A549 (cell line): ENCODE measurements at regions not wholly inside any gene's neighbourhood (a gene's known extent, or its start where the extent isn't known, plus 50 kb on each side); places are given as distances from the start of the nearest gene placed in this dataset.

Source experiments
- ATAC-seq, 2 experiments: fragments of 200-7000 bp in 1 of 2; fragments of >200 bp in 1 of 2; cut with Nextera tagmentation in 1 of 2; cut with Tn5 transposase in 1 of 2; 3 replicates each; pipeline versions ENCODE4 v1.8.0 to v1.9.1; 2018 to 2020; ENCODE audit warnings: mild to moderate bottlenecking in 1 of 2, moderate library complexity in 1 of 2
- CTCF ChIA-PET: fragments of 300-600 bp; sonication (Branson Sonifier 250); formaldehyde crosslinking; extraction: SDS; loops from one replicate; lab custom pipeline; 2021; ENCODE audit warnings: antibody characterized with exemption, inconsistent platforms; lab: Yijun Ruan, JAX
- POLR2A ChIA-PET: fragments of 350-600 bp; formaldehyde crosslinking; extraction: SDS; loops from one replicate; lab custom pipeline; 2021; ENCODE audit warnings: antibody characterized with exemption, inconsistent platforms; lab: Yijun Ruan, JAX
- DNase-seq, 2 experiments: peaks; one replicate each; pipeline versions ENCODE4 v3.0.0 to v3.0.0-alpha.2; 2011 to 2016; ENCODE audit warnings: low read depth in 1 of 2, low spot score in 1 of 2
- FAIRE-seq: peaks from 2 replicates; lab custom pipeline; 2011; peaks lifted over from hg19 to GRCh38; lab: Jason Lieb, UNC
- H3K27ac ChIP-seq, 2 experiments: fragments of >200 bp; sonication (Bioruptor Twin); formaldehyde crosslinking; 3 replicates each; pipeline ENCODE4 v1.5.1; 2016 to 2017
- H3K4me1 ChIP-seq: fragments of >200 bp; sonication (Bioruptor Twin); formaldehyde crosslinking; 3 replicates; pipeline ENCODE4 v1.6.1; 2016
- H3K4me2 ChIP-seq: fragments of >200 bp; sonication (Bioruptor Twin); formaldehyde crosslinking; 3 replicates; pipeline ENCODE4 v1.6.1; 2016
- H3K4me3 ChIP-seq: fragments of >200 bp; sonication (Bioruptor Twin); formaldehyde crosslinking; 3 replicates; pipeline ENCODE4 v1.5.1; 2016
- H3K9me3 ChIP-seq: fragments of >200 bp; sonication (Bioruptor Twin); formaldehyde crosslinking; 3 replicates; pipeline ENCODE4 v1.6.1; 2016
- CBX2 ChIP-seq: fragments of 200-600 bp; sonication (generic); IDR thresholded peaks from 2 replicates; pipeline ENCODE4 v1.6.1; 2016; ENCODE audit warnings: low read depth, mild to moderate bottlenecking, borderline replicate concordance
- EHF ChIP-seq: fragments of 250-450 bp; sonication (Bioruptor Pico); IDR thresholded peaks from 2 replicates; pipeline ENCODE4 v1.5.0; 2020; ENCODE audit warnings: mild to moderate bottlenecking
- EHMT2 ChIP-seq: fragments of 200-600 bp; sonication (generic); IDR thresholded peaks from 2 replicates; pipeline ENCODE4 v1.6.1; 2016; ENCODE audit warnings: antibody characterized with exemption, low read depth, mild to moderate bottlenecking, moderate library complexity
- EP300 ChIP-seq, 2 experiments: fragments of >200 bp; sonication (Bioruptor Twin); formaldehyde crosslinking; IDR thresholded peaks; 2 replicates in 1 of 2; 3 replicates in 1 of 2; pipeline ENCODE4 v1.6.1; 2016 to 2017
- ESRRA ChIP-seq: fragments of 150-350 bp; IDR thresholded peaks from 2 replicates; pipeline ENCODE4 v1.6.1; 2014; ENCODE audit warnings: mild to moderate bottlenecking, low read length, borderline replicate concordance
- FOXS1 ChIP-seq: fragments of 250-450 bp; sonication (Bioruptor Pico); IDR thresholded peaks from 2 replicates; pipeline ENCODE4 v1.5.0; 2020; ENCODE audit warnings: mild to moderate bottlenecking, moderate library complexity
- HEYL ChIP-seq: fragments of 250-450 bp; sonication (Bioruptor Pico); IDR thresholded peaks from 2 replicates; pipeline ENCODE4 v1.8.0; 2021; ENCODE audit warnings: mild to moderate bottlenecking, moderate library complexity
- HOXA7 ChIP-seq: fragments of 250-450 bp; sonication (Bioruptor Pico); IDR thresholded peaks from 2 replicates; pipeline ENCODE4 v1.5.0; 2020; ENCODE audit warnings: mild to moderate bottlenecking, moderate library complexity
- KDM5A ChIP-seq: fragments of 200-600 bp; sonication (generic); IDR thresholded peaks from 2 replicates; pipeline ENCODE4 v1.6.1; 2016; ENCODE audit warnings: antibody characterized with exemption, mild to moderate bottlenecking
- MAFK ChIP-seq: fragments of 450-650 bp; IDR thresholded peaks from 2 replicates; pipeline ENCODE4 v1.6.1; 2014; ENCODE audit not compliant: partially characterized antibody
- MAZ ChIP-seq: fragments of 150-350 bp; IDR thresholded peaks from 2 replicates; pipeline ENCODE4 v1.6.1; 2014; ENCODE audit warnings: antibody characterized with exemption, low read depth, low read length, borderline replicate concordance
- MYC ChIP-seq: IDR thresholded peaks from 2 replicates; pipeline ENCODE4 v1.6.1; 2012; ENCODE audit warnings: mild to moderate bottlenecking, inconsistent platforms, low read length, improper control_type of control experiment, borderline replicate concordance
- POLR2A ChIP-seq: IDR thresholded peaks from 2 replicates; pipeline ENCODE4 v1.6.1; 2012; ENCODE audit warnings: mild to moderate bottlenecking, low read length
- POLR2AphosphoS2 ChIP-seq: conservative IDR thresholded peaks from 2 replicates; pipeline ENCODE4 v1.6.1; 2012; ENCODE audit warnings: low read length, improper control_type of control experiment, inconsistent platforms
- RNF2 ChIP-seq: fragments of 200-600 bp; sonication (generic); IDR thresholded peaks from 2 replicates; pipeline ENCODE4 v1.6.1; 2016; ENCODE audit warnings: low read depth, mild to moderate bottlenecking, antibody characterized with exemption, moderate library complexity, borderline replicate concordance
- SMC3 ChIP-seq: fragments of >200 bp; sonication (Bioruptor Twin); formaldehyde crosslinking; IDR thresholded peaks from 3 replicates; pipeline ENCODE4 v1.6.1; 2018; ENCODE audit warnings: inconsistent platforms
- TP53 ChIP-seq: fragments of 250-450 bp; sonication (Bioruptor Pico); IDR thresholded peaks from 2 replicates; pipeline ENCODE4 v1.5.0; 2021; ENCODE audit warnings: mild to moderate bottlenecking, moderate library complexity
- WGBS: methylation state at CpG from one replicate; pipeline ENCODE4 v1.1.6; 2017; ENCODE audit errors: missing lambda C conversion rate; 5-methylcytosine and 5-hydroxymethylcytosine counted together
- TF ChIP-seq, protein P1 (sequence below): fragments of 200-600 bp; sonication (generic); IDR thresholded peaks from 2 replicates; pipeline ENCODE4 v1.6.1; 2016; ENCODE audit warnings: antibody characterized with exemption, mild to moderate bottlenecking, moderate library complexity
- TF ChIP-seq, protein P2 (sequence below): fragments of 250-450 bp; sonication (Bioruptor Pico); IDR thresholded peaks from 2 replicates; pipeline ENCODE4 v1.5.0; 2021; ENCODE audit warnings: mild to moderate bottlenecking, moderate library complexity, borderline replicate concordance
- TF ChIP-seq, protein P3 (sequence below): fragments of >200 bp; sonication (Bioruptor Twin); formaldehyde crosslinking; IDR thresholded peaks from 3 replicates; pipeline ENCODE4 v1.6.1; 2016
- TF ChIP-seq, protein P4 (sequence below): fragments of >200 bp; sonication (Bioruptor Twin); formaldehyde crosslinking; IDR thresholded peaks from 2 replicates; pipeline ENCODE4 v1.6.1; 2016

DNA sequence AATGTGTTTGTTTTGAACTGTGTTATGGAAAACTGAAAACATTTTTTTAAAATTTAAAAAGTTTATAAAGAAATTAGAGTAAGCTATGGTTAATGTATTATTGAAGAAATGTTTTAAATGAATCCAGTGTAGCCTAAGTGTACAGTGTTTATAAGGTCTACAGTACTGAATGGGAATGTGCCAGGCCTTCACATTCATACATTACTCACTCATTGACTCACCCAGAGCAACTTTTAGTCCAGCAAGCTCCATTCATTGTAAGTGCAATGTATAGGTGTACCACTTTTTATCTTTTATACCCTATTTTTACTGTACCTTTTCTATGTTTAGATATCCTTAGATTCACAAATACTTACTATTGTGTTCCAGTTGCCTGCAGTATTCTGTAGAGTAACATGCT lies 215.1 kb upstream of the THUMPD2 start:
- Histone ChIP-seq H3K9me3 (no peaks in the 10 kb centered on the region), H3K4me1 (no peaks in the 10 kb centered on the region), H3K4me3 (no peak overlapping the region), H3K27ac (no peak overlapping the region), H3K4me2 (no peak overlapping the region)
- ChIA-PET POLR2A (no interaction called here), CTCF (no interaction called here)
- no peak for TF ChIP-seq EHF (CRISPR knock-in tag)
- TF ChIP-seq, protein P1, sequence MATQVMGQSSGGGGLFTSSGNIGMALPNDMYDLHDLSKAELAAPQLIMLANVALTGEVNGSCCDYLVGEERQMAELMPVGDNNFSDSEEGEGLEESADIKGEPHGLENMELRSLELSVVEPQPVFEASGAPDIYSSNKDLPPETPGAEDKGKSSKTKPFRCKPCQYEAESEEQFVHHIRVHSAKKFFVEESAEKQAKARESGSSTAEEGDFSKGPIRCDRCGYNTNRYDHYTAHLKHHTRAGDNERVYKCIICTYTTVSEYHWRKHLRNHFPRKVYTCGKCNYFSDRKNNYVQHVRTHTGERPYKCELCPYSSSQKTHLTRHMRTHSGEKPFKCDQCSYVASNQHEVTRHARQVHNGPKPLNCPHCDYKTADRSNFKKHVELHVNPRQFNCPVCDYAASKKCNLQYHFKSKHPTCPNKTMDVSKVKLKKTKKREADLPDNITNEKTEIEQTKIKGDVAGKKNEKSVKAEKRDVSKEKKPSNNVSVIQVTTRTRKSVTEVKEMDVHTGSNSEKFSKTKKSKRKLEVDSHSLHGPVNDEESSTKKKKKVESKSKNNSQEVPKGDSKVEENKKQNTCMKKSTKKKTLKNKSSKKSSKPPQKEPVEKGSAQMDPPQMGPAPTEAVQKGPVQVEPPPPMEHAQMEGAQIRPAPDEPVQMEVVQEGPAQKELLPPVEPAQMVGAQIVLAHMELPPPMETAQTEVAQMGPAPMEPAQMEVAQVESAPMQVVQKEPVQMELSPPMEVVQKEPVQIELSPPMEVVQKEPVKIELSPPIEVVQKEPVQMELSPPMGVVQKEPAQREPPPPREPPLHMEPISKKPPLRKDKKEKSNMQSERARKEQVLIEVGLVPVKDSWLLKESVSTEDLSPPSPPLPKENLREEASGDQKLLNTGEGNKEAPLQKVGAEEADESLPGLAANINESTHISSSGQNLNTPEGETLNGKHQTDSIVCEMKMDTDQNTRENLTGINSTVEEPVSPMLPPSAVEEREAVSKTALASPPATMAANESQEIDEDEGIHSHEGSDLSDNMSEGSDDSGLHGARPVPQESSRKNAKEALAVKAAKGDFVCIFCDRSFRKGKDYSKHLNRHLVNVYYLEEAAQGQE, result no peak
- DNase-seq (no peak), ATAC-seq (no peak), FAIRE-seq (no peak)

DNA sequence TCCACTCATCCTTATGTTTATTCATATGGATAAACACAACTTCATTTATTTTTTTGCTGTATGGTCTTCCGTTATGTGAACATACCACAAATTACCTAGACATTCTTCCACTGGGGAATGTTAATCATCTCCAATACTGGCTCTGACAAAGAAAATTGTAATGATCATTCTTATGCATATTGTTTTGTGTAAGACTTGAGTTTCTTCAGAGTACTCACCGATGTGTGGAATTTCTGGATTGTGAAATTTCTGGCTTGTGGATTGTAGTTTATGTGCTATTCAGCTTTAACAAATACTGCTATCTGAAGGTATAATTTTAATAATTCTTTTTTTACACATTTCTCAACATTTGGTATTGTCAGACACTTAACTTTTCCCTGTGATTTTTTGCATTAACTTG lies 212.2 kb upstream of the THUMPD2 start:
- CTCF ChIA-PET, result no interaction called here
- ATAC-seq (no peak), DNase-seq (no peak), FAIRE-seq (no peak)
- no peak overlapping the region for H3K4me2 ChIP-seq
- 11% methylated on average over 2 of the region's 2 CpGs for WGBS
- no peaks in the 10 kb centered on the region for H3K4me1 ChIP-seq
- no peaks in the 10 kb centered on the region for H3K9me3 ChIP-seq
- no peak overlapping the region for H3K4me3 ChIP-seq
- POLR2A ChIA-PET, result no interaction called here
- TF ChIP-seq HOXA7 (no peak), HEYL (CRISPR knock-in tag) (no peak), SMC3 (no peak), MYC (no peak), TP53 (CRISPR knock-in tag) (no peak), POLR2A (no peak), EHMT2 (no peak), EP300 (IDR thresholded peaks at IDR 0.05) (no peak), RNF2 (no peak), CBX2 (no peak), MAFK (no peak), KDM5A (no peak), ESRRA (no peak), MAZ (no peak), FOXS1 (CRISPR knock-in tag) (no peak), POLR2AphosphoS2 (no peak)
- TF ChIP-seq, protein P1, result no peak
- TF ChIP-seq, protein P2, sequence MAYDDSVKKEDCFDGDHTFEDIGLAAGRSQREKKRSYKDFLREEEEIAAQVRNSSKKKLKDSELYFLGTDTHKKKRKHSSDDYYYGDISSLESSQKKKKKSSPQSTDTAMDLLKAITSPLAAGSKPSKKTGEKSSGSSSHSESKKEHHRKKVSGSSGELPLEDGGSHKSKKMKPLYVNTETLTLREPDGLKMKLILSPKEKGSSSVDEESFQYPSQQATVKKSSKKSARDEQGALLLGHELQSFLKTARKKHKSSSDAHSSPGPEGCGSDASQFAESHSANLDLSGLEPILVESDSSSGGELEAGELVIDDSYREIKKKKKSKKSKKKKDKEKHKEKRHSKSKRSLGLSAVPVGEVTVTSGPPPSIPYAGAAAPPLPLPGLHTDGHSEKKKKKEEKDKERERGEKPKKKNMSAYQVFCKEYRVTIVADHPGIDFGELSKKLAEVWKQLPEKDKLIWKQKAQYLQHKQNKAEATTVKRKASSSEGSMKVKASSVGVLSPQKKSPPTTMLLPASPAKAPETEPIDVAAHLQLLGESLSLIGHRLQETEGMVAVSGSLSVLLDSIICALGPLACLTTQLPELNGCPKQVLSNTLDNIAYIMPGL (CRISPR knock-in tag), result no peak
- TF ChIP-seq, protein P3, sequence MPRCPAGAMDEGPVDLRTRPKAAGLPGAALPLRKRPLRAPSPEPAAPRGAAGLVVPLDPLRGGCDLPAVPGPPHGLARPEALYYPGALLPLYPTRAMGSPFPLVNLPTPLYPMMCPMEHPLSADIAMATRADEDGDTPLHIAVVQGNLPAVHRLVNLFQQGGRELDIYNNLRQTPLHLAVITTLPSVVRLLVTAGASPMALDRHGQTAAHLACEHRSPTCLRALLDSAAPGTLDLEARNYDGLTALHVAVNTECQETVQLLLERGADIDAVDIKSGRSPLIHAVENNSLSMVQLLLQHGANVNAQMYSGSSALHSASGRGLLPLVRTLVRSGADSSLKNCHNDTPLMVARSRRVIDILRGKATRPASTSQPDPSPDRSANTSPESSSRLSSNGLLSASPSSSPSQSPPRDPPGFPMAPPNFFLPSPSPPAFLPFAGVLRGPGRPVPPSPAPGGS, result no peak
- TF ChIP-seq, protein P4, sequence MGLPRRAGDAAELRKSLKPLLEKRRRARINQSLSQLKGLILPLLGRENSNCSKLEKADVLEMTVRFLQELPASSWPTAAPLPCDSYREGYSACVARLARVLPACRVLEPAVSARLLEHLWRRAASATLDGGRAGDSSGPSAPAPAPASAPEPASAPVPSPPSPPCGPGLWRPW, result no peak
- H3K27ac ChIP-seq, result no peak overlapping the region
